ENCODE measurements at regions not wholly inside any gene's neighbourhood (a gene's known extent, or its start where the extent isn't known, plus 50 kb on each side); places are given as distances from the start of the nearest gene placed in this dataset.

DNA sequence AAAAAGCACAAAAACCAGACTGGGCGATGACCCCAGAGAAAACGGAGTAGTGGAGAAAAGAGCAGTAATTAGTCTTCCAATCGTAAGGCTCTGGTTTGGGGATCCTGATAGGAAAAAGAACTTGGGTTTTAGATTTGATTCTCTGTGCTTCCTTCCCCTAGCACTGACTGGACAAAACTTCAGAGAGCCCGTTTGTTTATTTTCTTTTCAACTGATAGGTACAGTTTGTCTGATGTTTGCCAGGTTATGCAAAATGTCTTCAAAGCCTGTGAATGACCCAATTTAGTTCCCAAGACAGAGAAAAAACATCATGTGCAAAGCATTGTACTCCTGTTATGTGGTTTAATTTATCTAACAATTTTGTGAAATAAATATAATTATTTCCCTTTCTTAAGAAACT, 151.1 kb upstream of the COX10 start:
- Mint-ChIP-seq H3K36me3 (ENCODE audit: low read depth, unreplicated experiment) (no peaks in the 10 kb centered on the region), H3K4me3 (ENCODE audit: unreplicated experiment) (no peak overlapping the region), H3K27ac (ENCODE audit: unreplicated experiment) (no peak overlapping the region), H3K4me1 (ENCODE audit: unreplicated experiment) (peaks cover 8% of the 10 kb centered on the region), H3K9me3 (ENCODE audit: unreplicated experiment) (no peaks in the 10 kb centered on the region), H3K27me3 (ENCODE audit: unreplicated experiment) (no peaks in the 10 kb centered on the region)
- TF ChIP-seq, protein P1, sequence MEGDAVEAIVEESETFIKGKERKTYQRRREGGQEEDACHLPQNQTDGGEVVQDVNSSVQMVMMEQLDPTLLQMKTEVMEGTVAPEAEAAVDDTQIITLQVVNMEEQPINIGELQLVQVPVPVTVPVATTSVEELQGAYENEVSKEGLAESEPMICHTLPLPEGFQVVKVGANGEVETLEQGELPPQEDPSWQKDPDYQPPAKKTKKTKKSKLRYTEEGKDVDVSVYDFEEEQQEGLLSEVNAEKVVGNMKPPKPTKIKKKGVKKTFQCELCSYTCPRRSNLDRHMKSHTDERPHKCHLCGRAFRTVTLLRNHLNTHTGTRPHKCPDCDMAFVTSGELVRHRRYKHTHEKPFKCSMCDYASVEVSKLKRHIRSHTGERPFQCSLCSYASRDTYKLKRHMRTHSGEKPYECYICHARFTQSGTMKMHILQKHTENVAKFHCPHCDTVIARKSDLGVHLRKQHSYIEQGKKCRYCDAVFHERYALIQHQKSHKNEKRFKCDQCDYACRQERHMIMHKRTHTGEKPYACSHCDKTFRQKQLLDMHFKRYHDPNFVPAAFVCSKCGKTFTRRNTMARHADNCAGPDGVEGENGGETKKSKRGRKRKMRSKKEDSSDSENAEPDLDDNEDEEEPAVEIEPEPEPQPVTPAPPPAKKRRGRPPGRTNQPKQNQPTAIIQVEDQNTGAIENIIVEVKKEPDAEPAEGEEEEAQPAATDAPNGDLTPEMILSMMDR (IDR thresholded peaks at IDR 0.05; ENCODE audit: unreplicated experiment), result no peak
- no peak for DNase-seq (ENCODE audit: low spot score)

DNA sequence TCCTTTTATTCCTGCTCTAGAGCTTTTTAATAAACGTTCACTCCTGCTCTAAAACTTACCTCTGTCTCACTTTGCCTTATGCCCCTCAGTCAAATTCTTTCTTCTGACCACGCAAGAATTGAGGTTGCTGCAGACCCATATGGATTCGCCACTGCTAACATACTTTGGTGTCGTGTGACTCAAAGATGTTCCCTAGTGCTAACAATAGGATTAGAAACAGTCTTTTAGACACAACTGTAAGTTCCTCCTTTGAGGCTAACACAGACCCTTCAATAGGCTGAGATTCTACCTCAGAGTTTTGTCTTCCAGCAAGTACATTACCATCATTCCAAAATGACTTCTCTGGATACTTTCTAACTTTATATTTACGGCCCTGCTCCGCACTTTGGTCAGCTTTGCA, 149.5 kb upstream of the COX10 start:
- Mint-ChIP-seq H3K36me3 (ENCODE audit: low read depth, unreplicated experiment) (no peaks in the 10 kb centered on the region), H3K9me3 (ENCODE audit: unreplicated experiment) (no peaks in the 10 kb centered on the region), H3K4me3 (ENCODE audit: unreplicated experiment) (no peak overlapping the region), H3K27me3 (ENCODE audit: unreplicated experiment) (no peaks in the 10 kb centered on the region), H3K4me1 (ENCODE audit: unreplicated experiment) (peaks cover 8% of the 10 kb centered on the region), H3K27ac (ENCODE audit: unreplicated experiment) (no peak overlapping the region)
- DNase-seq (ENCODE audit: low spot score), result no peak
- TF ChIP-seq, protein P1 (IDR thresholded peaks at IDR 0.05; ENCODE audit: unreplicated experiment), result no peak

DNA sequence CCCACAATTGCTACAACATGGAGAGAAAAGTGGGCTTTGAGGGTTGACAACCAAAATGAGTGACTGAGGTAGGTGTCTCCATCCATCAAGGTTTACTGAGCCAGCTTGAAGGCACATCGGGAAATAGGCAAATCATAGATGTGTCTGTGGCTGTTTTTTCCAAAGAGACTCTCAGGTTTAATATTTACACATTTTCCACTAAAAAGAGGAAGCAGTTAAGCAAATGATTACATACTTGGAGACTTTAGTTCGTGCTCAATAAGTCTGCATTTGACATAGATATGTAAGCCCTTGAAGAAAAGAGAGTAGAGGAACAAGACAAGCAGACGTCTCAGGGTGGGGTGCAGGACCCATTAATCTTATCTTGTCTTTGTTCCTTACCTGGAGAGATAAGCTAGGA, 148.9 kb upstream of the COX10 start:
- no peak for DNase-seq (ENCODE audit: low spot score)
- Mint-ChIP-seq H3K4me3 (ENCODE audit: unreplicated experiment) (no peak overlapping the region), H3K36me3 (ENCODE audit: low read depth, unreplicated experiment) (no peaks in the 10 kb centered on the region), H3K4me1 (ENCODE audit: unreplicated experiment) (peaks cover 8% of the 10 kb centered on the region), H3K9me3 (ENCODE audit: unreplicated experiment) (no peaks in the 10 kb centered on the region), H3K27me3 (ENCODE audit: unreplicated experiment) (no peaks in the 10 kb centered on the region), H3K27ac (ENCODE audit: unreplicated experiment) (no peak overlapping the region)
- TF ChIP-seq, protein P1 (IDR thresholded peaks at IDR 0.05; ENCODE audit: unreplicated experiment), result no peak

DNA sequence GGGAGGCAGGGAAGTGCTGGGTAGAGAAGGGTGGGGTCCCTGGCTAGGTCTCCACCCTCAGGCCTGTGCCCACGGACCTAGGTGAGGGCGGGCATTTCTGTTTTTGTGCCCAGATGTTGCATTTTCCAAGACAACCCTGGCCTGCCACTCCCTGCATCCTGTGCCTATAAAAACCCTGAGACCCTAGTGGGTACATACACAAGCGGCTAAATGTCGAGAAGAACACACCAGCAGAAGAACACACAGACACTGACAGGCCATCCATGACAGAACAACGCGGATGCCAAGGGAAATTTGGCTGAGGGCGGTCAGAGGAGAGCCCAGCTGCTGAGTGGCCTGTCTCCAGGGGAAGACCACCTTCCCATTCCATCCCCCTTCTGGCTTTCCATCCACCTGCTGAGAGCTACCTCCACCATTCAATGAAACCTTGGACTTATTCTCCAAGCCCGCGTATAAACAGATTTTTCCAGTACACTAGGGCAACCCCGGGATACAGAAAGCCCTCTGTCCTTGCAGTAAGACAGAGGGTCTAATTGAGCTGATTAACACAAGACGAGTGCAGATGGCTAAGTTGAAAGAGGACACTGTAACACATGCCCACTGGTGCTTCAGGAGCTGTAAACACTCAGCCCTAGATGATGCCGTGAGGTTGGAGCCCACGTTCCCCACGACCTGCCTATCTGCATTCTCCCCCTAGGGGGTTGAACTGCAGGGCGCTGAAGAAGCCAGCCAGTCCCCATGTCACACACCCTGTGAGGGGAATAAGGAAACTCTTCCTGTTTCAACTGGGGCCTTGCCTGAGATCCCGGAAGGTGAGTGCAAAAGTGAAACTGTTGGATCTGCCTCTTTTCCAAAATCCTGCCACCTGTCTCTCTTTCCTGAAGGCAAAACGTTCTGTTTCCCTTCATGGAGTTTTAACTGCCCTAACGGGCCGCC, 147.2 kb upstream of the COX10 start:
- H3K27ac Mint-ChIP-seq (ENCODE audit: unreplicated experiment), result no peak overlapping the region
- no peaks in the 10 kb centered on the region for H3K36me3 Mint-ChIP-seq (ENCODE audit: low read depth, unreplicated experiment)
- no peak for DNase-seq (ENCODE audit: low spot score)
- TF ChIP-seq, protein P1 (IDR thresholded peaks at IDR 0.05; ENCODE audit: unreplicated experiment), result no peak
- no peak overlapping the region for H3K4me3 Mint-ChIP-seq (ENCODE audit: unreplicated experiment)
- no peaks in the 10 kb centered on the region for H3K9me3 Mint-ChIP-seq (ENCODE audit: unreplicated experiment)
- H3K27me3 Mint-ChIP-seq (ENCODE audit: unreplicated experiment), result no peaks in the 10 kb centered on the region
- H3K4me1 Mint-ChIP-seq (ENCODE audit: unreplicated experiment), result peaks cover 8% of the 10 kb centered on the region

DNA sequence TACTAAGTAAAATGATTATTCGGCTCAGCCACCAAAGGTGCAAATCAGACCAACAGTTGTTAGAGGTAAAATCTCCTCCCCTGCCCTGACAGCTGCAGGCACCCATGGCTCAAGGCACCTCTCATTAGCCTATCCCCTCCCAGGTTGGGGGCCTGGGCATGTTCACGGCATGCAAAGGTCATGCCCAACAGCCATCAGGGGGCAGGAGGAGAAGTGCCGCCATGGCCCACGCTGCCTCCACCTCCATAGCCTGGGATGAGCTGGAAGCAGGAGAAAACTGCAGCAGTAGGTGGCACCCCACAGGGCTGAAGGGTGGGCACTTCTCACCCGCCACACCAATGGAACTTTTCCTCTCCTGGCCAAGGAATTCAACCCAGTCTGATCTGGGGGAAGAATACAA, 146.4 kb upstream of the COX10 start:
- TF ChIP-seq, protein P1 (IDR thresholded peaks at IDR 0.05; ENCODE audit: unreplicated experiment), result no peak
- no peaks in the 10 kb centered on the region for H3K9me3 Mint-ChIP-seq (ENCODE audit: unreplicated experiment)
- no peak overlapping the region for H3K27ac Mint-ChIP-seq (ENCODE audit: unreplicated experiment)
- no peak for DNase-seq (ENCODE audit: low spot score)
- no peak overlapping the region for H3K4me3 Mint-ChIP-seq (ENCODE audit: unreplicated experiment)
- no peaks in the 10 kb centered on the region for H3K27me3 Mint-ChIP-seq (ENCODE audit: unreplicated experiment)
- H3K36me3 Mint-ChIP-seq (ENCODE audit: low read depth, unreplicated experiment), result no peaks in the 10 kb centered on the region
- peaks cover 5% of the 10 kb centered on the region for H3K4me1 Mint-ChIP-seq (ENCODE audit: unreplicated experiment)
